KMS-11 (cell line): ENCODE measurements at regions not wholly inside any gene's neighbourhood (a gene's known extent, or its start where the extent isn't known, plus 50 kb on each side); places are given as distances from the start of the nearest gene placed in this dataset.

Experiments
- H2AFZ ChIP-seq: fragments of 200-600 bp; sonication (generic); 2 replicates; pipeline ENCODE4 v1.6.1; 2016; ENCODE audit warnings: antibody characterized with exemption, mixed run types, low read depth
- H3K27ac ChIP-seq: fragments of 200-600 bp; sonication (generic); 2 replicates; pipeline ENCODE4 v1.6.1; 2016; ENCODE audit warnings: mild to moderate bottlenecking, mixed run types
- H3K27me3 ChIP-seq: fragments of 200-600 bp; sonication (generic); 2 replicates; pipeline ENCODE4 v1.6.1; 2017; ENCODE audit warnings: mild to moderate bottlenecking, low read depth, mixed run types, moderate library complexity; ENCODE audit not compliant: insufficient read depth
- H3K36me3 ChIP-seq: fragments of 200-600 bp; sonication (generic); 2 replicates; pipeline ENCODE4 v1.6.1; 2017; ENCODE audit warnings: mild to moderate bottlenecking, mixed run types; ENCODE audit not compliant: insufficient read depth
- H3K4me1 ChIP-seq: fragments of 200-600 bp; sonication (generic); 2 replicates; pipeline ENCODE4 v1.6.1; 2016; ENCODE audit warnings: mild to moderate bottlenecking, low read depth, mixed run types; ENCODE audit not compliant: poor library complexity, severe bottlenecking
- H3K4me2 ChIP-seq: fragments of 200-600 bp; sonication (generic); 2 replicates; pipeline ENCODE4 v1.7.0; 2016; ENCODE audit warnings: mild to moderate bottlenecking, mixed run types
- H3K4me3 ChIP-seq: fragments of 200-600 bp; sonication (generic); IDR thresholded peaks from 2 replicates; pipeline ENCODE4 v1.6.1; 2017; ENCODE audit warnings: low read depth, low read length, mixed read lengths; ENCODE audit not compliant: insufficient read depth
- H3K79me2 ChIP-seq: fragments of 200-600 bp; sonication (generic); 2 replicates; pipeline ENCODE4 v1.6.1; 2016; ENCODE audit warnings: low read depth, mixed run types; ENCODE audit not compliant: insufficient read depth
- H3K9ac ChIP-seq: fragments of 200-600 bp; sonication (generic); 2 replicates; pipeline ENCODE4 v1.6.1; 2016; ENCODE audit warnings: mild to moderate bottlenecking, mixed run types
- H4K20me1 ChIP-seq: fragments of 200-600 bp; sonication (generic); 2 replicates; pipeline ENCODE4 v1.6.1; 2016; ENCODE audit warnings: mild to moderate bottlenecking, mixed run types; ENCODE audit not compliant: insufficient read depth
- CTCF ChIP-seq: fragments of 200-600 bp; sonication (generic); conservative IDR thresholded peaks from 2 replicates; pipeline ENCODE4 v1.6.1; 2017; ENCODE audit warnings: low read depth, mild to moderate bottlenecking, antibody characterized with exemption, low read length, moderate library complexity, mixed read lengths

GRCh38 chr6:113513086-113513485 lies 344.1 kb upstream of the MARCKS start:
- Histone ChIP-seq H2AFZ (no peak overlapping the region), H3K27me3 (no peaks in the 10 kb centered on the region), H3K79me2 (no peaks in the 10 kb centered on the region), H3K4me1 (no peaks in the 10 kb centered on the region), H3K27ac (no peak overlapping the region), H3K36me3 (no peaks in the 10 kb centered on the region), H4K20me1 (no peaks in the 10 kb centered on the region), H3K4me3 (no peak overlapping the region), H3K4me2 (no peak overlapping the region), H3K9ac (no peak overlapping the region)
- TF ChIP-seq CTCF, result no peak

- no peak overlapping the region for H3K4me2 ChIP-seq
- no peak overlapping the region for H3K27ac ChIP-seq
- no peak overlapping the region for H3K9ac ChIP-seq
- H3K27me3 ChIP-seq, result no peaks in the 10 kb centered on the region
- TF ChIP-seq CTCF, result no peak
- no peaks in the 10 kb centered on the region for H3K4me1 ChIP-seq
- no peak overlapping the region for H3K4me3 ChIP-seq
- H3K36me3 ChIP-seq, result no peaks in the 10 kb centered on the region
- no peaks in the 10 kb centered on the region for H3K79me2 ChIP-seq
- H4K20me1 ChIP-seq, result no peaks in the 10 kb centered on the region
- H2AFZ ChIP-seq, result no peak overlapping the region
Measured at GRCh38 chr6:113522376-113522775, 334.8 kb upstream of the MARCKS start.

GRCh38 chr6:113524826-113525225 lies 332.3 kb upstream of the MARCKS start:
- no peaks in the 10 kb centered on the region for H3K79me2 ChIP-seq
- no peak overlapping the region for H3K9ac ChIP-seq
- no peak overlapping the region for H3K4me2 ChIP-seq
- H3K4me1 ChIP-seq, result no peaks in the 10 kb centered on the region
- no peaks in the 10 kb centered on the region for H4K20me1 ChIP-seq
- H3K4me3 ChIP-seq, result no peak overlapping the region
- H3K27me3 ChIP-seq, result no peaks in the 10 kb centered on the region
- H2AFZ ChIP-seq, result no peak overlapping the region
- no peak for TF ChIP-seq CTCF
- no peaks in the 10 kb centered on the region for H3K36me3 ChIP-seq
- no peak overlapping the region for H3K27ac ChIP-seq

- no peak for TF ChIP-seq CTCF
- H3K4me1 ChIP-seq, result no peaks in the 10 kb centered on the region
Measured at GRCh38 chr6:113526553-113526952, 330.6 kb upstream of the MARCKS start.

GRCh38 chr6:113526995-113527394 lies 330.1 kb upstream of the MARCKS start:
- no peak overlapping the region for H3K4me3 ChIP-seq
- no peaks in the 10 kb centered on the region for H4K20me1 ChIP-seq
- H3K79me2 ChIP-seq, result no peaks in the 10 kb centered on the region
- H3K27ac ChIP-seq, result no peak overlapping the region
- H3K27me3 ChIP-seq, result no peaks in the 10 kb centered on the region
- H3K36me3 ChIP-seq, result no peaks in the 10 kb centered on the region
- H3K4me2 ChIP-seq, result no peak overlapping the region
- H3K4me1 ChIP-seq, result no peaks in the 10 kb centered on the region
- H3K9ac ChIP-seq, result no peak overlapping the region
- no peak for TF ChIP-seq CTCF
- H2AFZ ChIP-seq, result no peak overlapping the region

More at GRCh38 chr6:113526553-113526952, 330.6 kb upstream of the MARCKS start:
- Histone ChIP-seq H3K4me3 (no peak overlapping the region), H3K27me3 (no peaks in the 10 kb centered on the region), H2AFZ (no peak overlapping the region), H4K20me1 (no peaks in the 10 kb centered on the region), H3K27ac (no peak overlapping the region), H3K4me2 (no peak overlapping the region), H3K9ac (no peak overlapping the region), H3K79me2 (no peaks in the 10 kb centered on the region), H3K36me3 (no peaks in the 10 kb centered on the region)
